CD4-positive, alpha-beta T cell treated with Interleukin-10 for 1 hour (primary cell): ENCODE measurements at regions not wholly inside any gene's neighbourhood (a gene's known extent, or its start where the extent isn't known, plus 50 kb on each side); places are given as distances from the start of the nearest gene placed in this dataset.

Source experiments
- DNase-seq: peaks from one replicate; pipeline ENCODE4 v3.0.0-alpha.2; 2020

GRCh38 chr3:70120357-70120966 is 120.9 kb downstream of the SAMMSON start:
- DNase-seq, result peak; percentile 30

GRCh38 chr3:70127192-70127591 is 127.7 kb downstream of the SAMMSON start:
- DNase-seq, result no peak

- DNase-seq, result no peak
Measured at GRCh38 chr3:70137366-70137765, 137.8 kb downstream of the SAMMSON start.

- DNase-seq, result no peak
Measured at GRCh38 chr3:70138606-70139005, 139.1 kb downstream of the SAMMSON start.
